ENCODE measurements at regions not wholly inside any gene's neighbourhood (a gene's known extent, or its start where the extent isn't known, plus 50 kb on each side); places are given as distances from the start of the nearest gene placed in this dataset.

DNA sequence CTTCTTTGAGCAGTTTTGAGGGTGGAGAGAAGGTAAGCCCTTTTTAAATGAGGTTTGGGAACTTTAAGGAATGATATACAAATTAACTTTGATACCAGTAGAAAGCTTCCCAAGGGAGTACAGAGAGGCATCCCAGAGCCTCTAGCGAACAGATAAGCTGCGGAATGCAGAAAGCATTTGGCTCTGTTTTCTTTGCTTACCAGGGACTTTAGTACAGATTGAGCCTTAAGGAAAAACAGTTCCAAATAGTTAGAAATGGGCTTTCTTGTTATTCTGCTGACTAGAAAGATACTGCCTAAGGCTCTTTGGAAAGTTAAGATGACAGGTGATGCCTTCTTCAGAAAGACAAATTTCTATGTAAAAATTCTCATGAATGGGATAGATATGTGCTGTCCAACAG lies 261.7 kb upstream of the FOXN3 start:
- 90 to 96% methylated on average over 2 of the region's 2 CpGs for WGBS, 2 experiments (ENCODE audit: insufficient coverage in 1 of 2, insufficient read length in 1 of 2)
- no peaks in the 10 kb centered on the region for H3K4me1 Mint-ChIP-seq
- H3K27ac ChIP-seq (ENCODE audit: low read depth, low read length) = no peak overlapping the region
- no peaks in the 10 kb centered on the region for H3K27me3 ChIP-seq (ENCODE audit: control insufficient read depth, insufficient read depth, low read length, poor library complexity, severe bottlenecking)
- peaks cover 8% of the 10 kb centered on the region for H3K9me3 Mint-ChIP-seq
- H3K4me3 Mint-ChIP-seq = no peak overlapping the region
- peaks cover 2% of the 10 kb centered on the region for H3K27me3 Mint-ChIP-seq (ENCODE audit: insufficient read depth)
- peaks cover 13% of the 10 kb centered on the region for H3K9me3 ChIP-seq (ENCODE audit: control insufficient read depth, low read length)
- TF ChIP-seq, protein P1, sequence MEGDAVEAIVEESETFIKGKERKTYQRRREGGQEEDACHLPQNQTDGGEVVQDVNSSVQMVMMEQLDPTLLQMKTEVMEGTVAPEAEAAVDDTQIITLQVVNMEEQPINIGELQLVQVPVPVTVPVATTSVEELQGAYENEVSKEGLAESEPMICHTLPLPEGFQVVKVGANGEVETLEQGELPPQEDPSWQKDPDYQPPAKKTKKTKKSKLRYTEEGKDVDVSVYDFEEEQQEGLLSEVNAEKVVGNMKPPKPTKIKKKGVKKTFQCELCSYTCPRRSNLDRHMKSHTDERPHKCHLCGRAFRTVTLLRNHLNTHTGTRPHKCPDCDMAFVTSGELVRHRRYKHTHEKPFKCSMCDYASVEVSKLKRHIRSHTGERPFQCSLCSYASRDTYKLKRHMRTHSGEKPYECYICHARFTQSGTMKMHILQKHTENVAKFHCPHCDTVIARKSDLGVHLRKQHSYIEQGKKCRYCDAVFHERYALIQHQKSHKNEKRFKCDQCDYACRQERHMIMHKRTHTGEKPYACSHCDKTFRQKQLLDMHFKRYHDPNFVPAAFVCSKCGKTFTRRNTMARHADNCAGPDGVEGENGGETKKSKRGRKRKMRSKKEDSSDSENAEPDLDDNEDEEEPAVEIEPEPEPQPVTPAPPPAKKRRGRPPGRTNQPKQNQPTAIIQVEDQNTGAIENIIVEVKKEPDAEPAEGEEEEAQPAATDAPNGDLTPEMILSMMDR (conservative IDR thresholded peaks at IDR 0.05) = no peak
- no peak overlapping the region for H3K9ac ChIP-seq (ENCODE audit: extremely low read depth, low read length, poor library complexity, severe bottlenecking)
- no peaks in the 10 kb centered on the region for H3K4me1 ChIP-seq (ENCODE audit: control insufficient read depth, insufficient read depth, low read length)
- no peaks in the 10 kb centered on the region for H3K36me3 ChIP-seq (ENCODE audit: control insufficient read depth, insufficient read depth, low read length)
- no peak overlapping the region for H3K27ac Mint-ChIP-seq
- no peak overlapping the region for H3K4me3 ChIP-seq (ENCODE audit: low read length)
- peaks cover 2% of the 10 kb centered on the region for H3K36me3 Mint-ChIP-seq (ENCODE audit: low read depth)
- DNase-seq = no peak

GRCh38 chr14:89675590-89675989 lies 258.6 kb upstream of the FOXN3 start:
- no peaks in the 10 kb centered on the region for H3K9me3 Mint-ChIP-seq
- no peaks in the 10 kb centered on the region for H3K9me3 ChIP-seq (ENCODE audit: control insufficient read depth, low read length)

GRCh38 chr14:89674936-89675335 lies 257.9 kb upstream of the FOXN3 start:
- Histone ChIP-seq H3K27me3 (ENCODE audit: control insufficient read depth, insufficient read depth, low read length, poor library complexity, severe bottlenecking) (no peaks in the 10 kb centered on the region), H3K4me1 (ENCODE audit: control insufficient read depth, insufficient read depth, low read length) (no peaks in the 10 kb centered on the region), H3K27ac (ENCODE audit: low read depth, low read length) (no peak overlapping the region), H3K9ac (ENCODE audit: extremely low read depth, low read length, poor library complexity, severe bottlenecking) (no peak overlapping the region), H3K36me3 (ENCODE audit: control insufficient read depth, insufficient read depth, low read length) (no peaks in the 10 kb centered on the region), H3K4me3 (ENCODE audit: low read length) (no peak overlapping the region), H3K9me3 (ENCODE audit: control insufficient read depth, low read length) (no peaks in the 10 kb centered on the region)
- Mint-ChIP-seq H3K9me3 (no peaks in the 10 kb centered on the region), H3K36me3 (ENCODE audit: low read depth) (no peaks in the 10 kb centered on the region), H3K4me1 (peaks cover 5% of the 10 kb centered on the region), H3K27ac (no peak overlapping the region), H3K27me3 (ENCODE audit: insufficient read depth) (peaks cover under 1% of the 10 kb centered on the region), H3K4me3 (no peak overlapping the region)
- TF ChIP-seq, protein P1 (conservative IDR thresholded peaks at IDR 0.05) = no peak
- WGBS, 2 experiments (ENCODE audit: insufficient coverage in 1 of 2, insufficient read length in 1 of 2) = no CpG with 5 or more reads among the region's 1 CpG
- no peak for DNase-seq

More at GRCh38 chr14:89675590-89675989, 258.6 kb upstream of the FOXN3 start:
- H3K4me3 ChIP-seq (ENCODE audit: low read length) = no peak overlapping the region
- H3K27ac ChIP-seq (ENCODE audit: low read depth, low read length) = no peak overlapping the region
- TF ChIP-seq, protein P1 (conservative IDR thresholded peaks at IDR 0.05) = no peak
- H3K36me3 ChIP-seq (ENCODE audit: control insufficient read depth, insufficient read depth, low read length) = no peaks in the 10 kb centered on the region
- H3K27me3 Mint-ChIP-seq (ENCODE audit: insufficient read depth) = peaks cover 2% of the 10 kb centered on the region
- no peak for DNase-seq
- no peaks in the 10 kb centered on the region for H3K27me3 ChIP-seq (ENCODE audit: control insufficient read depth, insufficient read depth, low read length, poor library complexity, severe bottlenecking)
- H3K27ac Mint-ChIP-seq = no peak overlapping the region
- peaks cover 5% of the 10 kb centered on the region for H3K4me1 Mint-ChIP-seq
- no peaks in the 10 kb centered on the region for H3K4me1 ChIP-seq (ENCODE audit: control insufficient read depth, insufficient read depth, low read length)
- H3K4me3 Mint-ChIP-seq = no peak overlapping the region
- no peaks in the 10 kb centered on the region for H3K36me3 Mint-ChIP-seq (ENCODE audit: low read depth)
- H3K9ac ChIP-seq (ENCODE audit: extremely low read depth, low read length, poor library complexity, severe bottlenecking) = no peak overlapping the region
- WGBS, 2 experiments (ENCODE audit: insufficient coverage in 1 of 2, insufficient read length in 1 of 2) = 90% methylated on average over 2 to 3 of the region's 3 CpGs
